Endothelial cell (in vitro differentiated cells): ENCODE measurements at regions not wholly inside any gene's neighbourhood (a gene's known extent, or its start where the extent isn't known, plus 50 kb on each side); places are given as distances from the start of the nearest gene placed in this dataset.

Source experiments
- DNase-seq: peaks from one replicate; pipeline ENCODE4 v3.0.0; 2021; ENCODE audit warnings: low spot score
- H3K27ac Mint-ChIP-seq: one replicate; pipeline ENCODE4 v1.8.0; 2021; ENCODE audit warnings: mixed read lengths, inconsistent platforms; ENCODE audit not compliant: unreplicated experiment
- H3K27me3 Mint-ChIP-seq: one replicate; pipeline ENCODE4 v1.8.0; 2021; ENCODE audit warnings: mild to moderate bottlenecking, moderate library complexity, mixed read lengths, inconsistent platforms; ENCODE audit not compliant: unreplicated experiment
- H3K36me3 Mint-ChIP-seq: one replicate; pipeline ENCODE4 v1.8.0; 2021; ENCODE audit warnings: mild to moderate bottlenecking, low read depth, mixed read lengths, inconsistent platforms; ENCODE audit not compliant: unreplicated experiment
- H3K4me1 Mint-ChIP-seq: one replicate; pipeline ENCODE4 v1.8.0; 2021; ENCODE audit warnings: mild to moderate bottlenecking, mixed read lengths, inconsistent platforms; ENCODE audit not compliant: unreplicated experiment
- H3K4me3 Mint-ChIP-seq: one replicate; pipeline ENCODE4 v1.8.0; 2021; ENCODE audit warnings: mild to moderate bottlenecking, mixed read lengths, inconsistent platforms; ENCODE audit not compliant: unreplicated experiment
- H3K9me3 Mint-ChIP-seq: one replicate; pipeline ENCODE4 v1.8.0; 2021; ENCODE audit warnings: mixed read lengths, inconsistent platforms; ENCODE audit not compliant: unreplicated experiment
- CTCF ChIP-seq: fragments of 200-600 bp; sonication (generic); IDR thresholded peaks from one replicate; pipeline ENCODE4 v1.5.0; 2021; ENCODE audit warnings: antibody characterized with exemption; ENCODE audit not compliant: unreplicated experiment

- no peak for TF ChIP-seq CTCF
- Mint-ChIP-seq H3K9me3 (no peaks in the 10 kb centered on the region), H3K4me3 (no peak overlapping the region), H3K4me1 (peaks cover 17% of the 10 kb centered on the region), H3K27me3 (peaks cover 6% of the 10 kb centered on the region), H3K36me3 (no peaks in the 10 kb centered on the region), H3K27ac (no peak overlapping the region)
- no peak for DNase-seq
These were observed 262.4 kb upstream of the PROK2 start for GRCh38 chr3:72047221-72047871.

GRCh38 chr3:72044231-72044855 is 259.4 kb upstream of the PROK2 start:
- peak; percentile 7 for DNase-seq
- H3K9me3 Mint-ChIP-seq: no peaks in the 10 kb centered on the region
- H3K4me3 Mint-ChIP-seq: no peak overlapping the region
- H3K27me3 Mint-ChIP-seq: peaks cover 6% of the 10 kb centered on the region
- no peaks in the 10 kb centered on the region for H3K36me3 Mint-ChIP-seq
- TF ChIP-seq CTCF: no peak
- H3K27ac Mint-ChIP-seq: peak overlapping the region; percentile 93
- peaks cover 26% of the 10 kb centered on the region for H3K4me1 Mint-ChIP-seq

- H3K27ac Mint-ChIP-seq: peak overlapping the region; percentile 93
- H3K27me3 Mint-ChIP-seq: peaks cover 6% of the 10 kb centered on the region
- H3K9me3 Mint-ChIP-seq: no peaks in the 10 kb centered on the region
- TF ChIP-seq CTCF: no peak
- peaks cover 26% of the 10 kb centered on the region for H3K4me1 Mint-ChIP-seq
- H3K36me3 Mint-ChIP-seq: no peaks in the 10 kb centered on the region
- H3K4me3 Mint-ChIP-seq: no peak overlapping the region
- DNase-seq: no peak
These were observed 258.5 kb upstream of the PROK2 start for GRCh38 chr3:72043204-72044133.

GRCh38 chr3:72042397-72043203 is 257.7 kb upstream of the PROK2 start:
- H3K4me1 Mint-ChIP-seq: peaks cover 26% of the 10 kb centered on the region
- H3K27me3 Mint-ChIP-seq: peaks cover 7% of the 10 kb centered on the region
- no peaks in the 10 kb centered on the region for H3K9me3 Mint-ChIP-seq
- peaks cover under 1% of the 10 kb centered on the region for H3K36me3 Mint-ChIP-seq
- no peak overlapping the region for H3K27ac Mint-ChIP-seq
- TF ChIP-seq CTCF: no peak
- no peak overlapping the region for H3K4me3 Mint-ChIP-seq
- DNase-seq: no peak
